GM10266 (cell line): ENCODE measurements at regions not wholly inside any gene's neighbourhood (a gene's known extent, or its start where the extent isn't known, plus 50 kb on each side); places are given as distances from the start of the nearest gene placed in this dataset.
"Not testable (repeated sequence)": the region's sequence is repeated elsewhere in the genome, so short reads cannot be mapped to it uniquely, and the experiment has no call there.

Source experiments
- DNase-seq: peaks from one replicate; pipeline ENCODE4 v3.0.0; 2012; ENCODE audit errors: extremely low spot score
- CTCF ChIP-seq: IDR thresholded peaks from 2 replicates; pipeline ENCODE4 v1.5.1; 2012; ENCODE audit warnings: mild to moderate bottlenecking, low read depth; ENCODE audit not compliant: control insufficient read depth, insufficient read depth; ENCODE audit errors: missing control alignments

GRCh38 chr13:60242043-60242595, 78.4 kb upstream of the DIAPH3 start:
- DNase-seq, result no peak
- no peak for TF ChIP-seq CTCF

GRCh38 chr13:60244381-60244780, 80.7 kb upstream of the DIAPH3 start:
- DNase-seq, result no peak

GRCh38 chr13:60251419-60251818, 87.7 kb upstream of the DIAPH3 start:
- not testable (repeated sequence) for DNase-seq

More at GRCh38 chr13:60244381-60244780, 80.7 kb upstream of the DIAPH3 start:
- TF ChIP-seq CTCF, result no peak

GRCh38 chr13:60258349-60258748, 94.6 kb upstream of the DIAPH3 start:
- DNase-seq, result no peak

GRCh38 chr13:60260440-60260839, 96.7 kb upstream of the DIAPH3 start:
- no peak for TF ChIP-seq CTCF
- no peak for DNase-seq

More at GRCh38 chr13:60258349-60258748, 94.6 kb upstream of the DIAPH3 start:
- no peak for TF ChIP-seq CTCF

GRCh38 chr13:60261432-60262351, 98.0 kb upstream of the DIAPH3 start:
- no peak for DNase-seq
- no peak for TF ChIP-seq CTCF

- no peak for TF ChIP-seq CTCF
- no peak for DNase-seq
Observed at GRCh38 chr13:60265566-60265965, 101.8 kb upstream of the DIAPH3 start.
